MCF 10A (cell line): ENCODE measurements at regions not wholly inside any gene's neighbourhood (a gene's known extent, or its start where the extent isn't known, plus 50 kb on each side); places are given as distances from the start of the nearest gene placed in this dataset.

Source experiments
- BruUV-seq: library from RNA; stranded (reverse); fragments of 400-500 nt; replicated peaks from 2 replicates; lab custom pipeline; 2021; lab: Mats Ljungman, UMichigan
- CTCF ChIA-PET: fragments of 300-600 bp; sonication (Branson Sonifier 250); formaldehyde crosslinking; extraction: SDS; loops from one replicate; lab custom pipeline; 2021; ENCODE audit warnings: antibody characterized with exemption, inconsistent platforms; lab: Yijun Ruan, JAX
- POLR2A ChIA-PET: fragments of 300-600, 350-650 bp; sonication (Branson Sonifier 250); formaldehyde crosslinking; extraction: SDS; loops from one replicate; lab custom pipeline; 2020; ENCODE audit warnings: antibody characterized with exemption, inconsistent platforms; lab: Yijun Ruan, JAX
- DNase-seq: peaks from one replicate; pipeline ENCODE4 v3.0.0-alpha.2; 2018; ENCODE audit not compliant: unreplicated experiment
- H3K27ac Mint-ChIP-seq: one replicate; pipeline ENCODE4 v1.8.0; 2022; ENCODE audit warnings: mild to moderate bottlenecking, low read depth, mixed read lengths; ENCODE audit not compliant: unreplicated experiment
- H3K27me3 Mint-ChIP-seq: one replicate; pipeline ENCODE4 v1.8.0; 2022; ENCODE audit warnings: mixed read lengths; ENCODE audit not compliant: insufficient read depth, unreplicated experiment
- H3K36me3 Mint-ChIP-seq: one replicate; pipeline ENCODE4 v1.8.0; 2022; ENCODE audit warnings: mild to moderate bottlenecking, moderate library complexity, mixed read lengths; ENCODE audit not compliant: insufficient read depth, unreplicated experiment
- H3K4me1 Mint-ChIP-seq: one replicate; pipeline ENCODE4 v1.8.0; 2022; ENCODE audit warnings: mixed read lengths; ENCODE audit not compliant: insufficient read depth, unreplicated experiment
- H3K4me3 Mint-ChIP-seq: one replicate; pipeline ENCODE4 v1.8.0; 2022; ENCODE audit warnings: mild to moderate bottlenecking, moderate library complexity, mixed read lengths; ENCODE audit not compliant: unreplicated experiment
- H3K9me3 Mint-ChIP-seq: one replicate; pipeline ENCODE4 v1.8.0; 2022; ENCODE audit warnings: mixed read lengths; ENCODE audit not compliant: unreplicated experiment
- intact Hi-C: fragments of 100-400 bp; cut with micrococcal nuclease; formaldehyde crosslinking; loops from 2 replicates; pipeline ENCODE4 v1.14.1; 2022
- TF ChIP-seq, protein P1 (sequence below): fragments of 200-600 bp; IDR thresholded peaks from one replicate; pipeline ENCODE4 v1.8.0; 2022; ENCODE audit warnings: antibody characterized with exemption, mild to moderate bottlenecking; ENCODE audit not compliant: unreplicated experiment

DNA sequence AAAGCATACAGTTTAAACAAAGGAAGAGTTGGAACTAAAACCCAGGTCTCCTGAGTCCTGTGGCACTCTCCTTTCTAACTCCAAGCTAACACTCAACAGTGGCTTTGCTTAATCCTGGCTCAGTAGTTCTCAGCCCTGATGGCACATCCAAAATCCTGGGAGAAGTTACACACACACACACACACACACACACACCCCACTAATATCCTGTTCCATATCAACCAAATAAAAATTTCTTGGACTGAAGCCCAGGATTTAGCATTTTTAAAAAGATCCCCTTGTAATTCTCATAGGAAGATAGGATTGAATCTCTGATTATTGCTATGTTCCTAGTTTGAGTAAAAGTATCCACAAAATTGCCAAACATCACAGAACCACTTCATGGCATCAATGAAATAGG lies 136.1 kb upstream of the RIOK3 start:
- DNase-seq, result no peak
- CTCF ChIA-PET, result no interaction called here
- Mint-ChIP-seq H3K27me3 (no peaks in the 10 kb centered on the region), H3K36me3 (no peaks in the 10 kb centered on the region), H3K4me3 (no peak overlapping the region), H3K4me1 (peaks cover 27% of the 10 kb centered on the region), H3K9me3 (no peaks in the 10 kb centered on the region), H3K27ac (no peak overlapping the region)
- POLR2A ChIA-PET, result no interaction called here
- BruUV-seq, result no TSS peak
- TF ChIP-seq, protein P1, sequence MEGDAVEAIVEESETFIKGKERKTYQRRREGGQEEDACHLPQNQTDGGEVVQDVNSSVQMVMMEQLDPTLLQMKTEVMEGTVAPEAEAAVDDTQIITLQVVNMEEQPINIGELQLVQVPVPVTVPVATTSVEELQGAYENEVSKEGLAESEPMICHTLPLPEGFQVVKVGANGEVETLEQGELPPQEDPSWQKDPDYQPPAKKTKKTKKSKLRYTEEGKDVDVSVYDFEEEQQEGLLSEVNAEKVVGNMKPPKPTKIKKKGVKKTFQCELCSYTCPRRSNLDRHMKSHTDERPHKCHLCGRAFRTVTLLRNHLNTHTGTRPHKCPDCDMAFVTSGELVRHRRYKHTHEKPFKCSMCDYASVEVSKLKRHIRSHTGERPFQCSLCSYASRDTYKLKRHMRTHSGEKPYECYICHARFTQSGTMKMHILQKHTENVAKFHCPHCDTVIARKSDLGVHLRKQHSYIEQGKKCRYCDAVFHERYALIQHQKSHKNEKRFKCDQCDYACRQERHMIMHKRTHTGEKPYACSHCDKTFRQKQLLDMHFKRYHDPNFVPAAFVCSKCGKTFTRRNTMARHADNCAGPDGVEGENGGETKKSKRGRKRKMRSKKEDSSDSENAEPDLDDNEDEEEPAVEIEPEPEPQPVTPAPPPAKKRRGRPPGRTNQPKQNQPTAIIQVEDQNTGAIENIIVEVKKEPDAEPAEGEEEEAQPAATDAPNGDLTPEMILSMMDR, result no peak
- intact Hi-C loops, result no loop called here

DNA sequence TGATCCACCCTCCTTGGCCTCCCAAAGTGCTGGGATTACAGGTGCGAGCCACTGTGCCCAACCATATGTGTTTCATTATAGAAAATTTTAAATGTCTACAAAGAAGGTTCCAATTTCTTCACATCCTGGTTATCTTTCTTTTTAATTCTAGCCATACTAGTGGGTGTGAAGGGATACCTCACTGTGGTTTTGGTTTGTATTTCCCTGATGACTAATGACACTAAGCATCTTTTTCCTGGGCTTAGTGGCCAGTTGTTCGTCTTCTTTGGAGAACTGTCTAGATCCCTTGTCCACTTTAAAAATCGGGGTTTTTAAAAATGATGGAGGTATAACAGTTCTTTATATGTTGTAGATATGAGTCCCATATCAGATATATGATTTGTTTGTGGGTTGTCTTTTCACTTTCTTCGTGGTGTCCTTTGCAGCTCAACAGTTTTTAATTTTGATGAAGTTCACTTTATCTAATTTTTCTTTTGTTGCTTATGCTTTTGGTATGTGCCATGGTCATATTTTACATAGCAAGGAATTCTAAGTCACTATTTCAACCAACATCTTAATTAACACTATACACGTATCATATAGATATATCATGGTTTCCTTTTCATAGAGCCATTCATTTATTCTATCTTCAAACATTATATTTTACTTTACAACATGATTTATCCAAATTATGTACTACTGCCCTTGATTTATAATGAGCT lies 135.0 kb upstream of the RIOK3 start:
- intact Hi-C loops, result no loop called here
- POLR2A ChIA-PET, result interaction anchor here (1.6 kb wide), 1 partner anchor 14 kb away, joined by 5 read pairs; no protein-coding TSS in a partner anchor
- Mint-ChIP-seq H3K9me3 (no peaks in the 10 kb centered on the region), H3K27me3 (no peaks in the 10 kb centered on the region), H3K27ac (no peak overlapping the region), H3K4me1 (peaks cover 20% of the 10 kb centered on the region), H3K4me3 (no peak overlapping the region), H3K36me3 (no peaks in the 10 kb centered on the region)
- TF ChIP-seq, protein P1, result no peak
- CTCF ChIA-PET, result interaction anchor here (0.6 to 1.6 kb wide), 3 partner anchors 93 to 683 kb away, joined by 3 to 5 read pairs (median 3); no protein-coding TSS in a partner anchor
- no TSS peak for BruUV-seq
- peak; percentile 44 for DNase-seq

DNA sequence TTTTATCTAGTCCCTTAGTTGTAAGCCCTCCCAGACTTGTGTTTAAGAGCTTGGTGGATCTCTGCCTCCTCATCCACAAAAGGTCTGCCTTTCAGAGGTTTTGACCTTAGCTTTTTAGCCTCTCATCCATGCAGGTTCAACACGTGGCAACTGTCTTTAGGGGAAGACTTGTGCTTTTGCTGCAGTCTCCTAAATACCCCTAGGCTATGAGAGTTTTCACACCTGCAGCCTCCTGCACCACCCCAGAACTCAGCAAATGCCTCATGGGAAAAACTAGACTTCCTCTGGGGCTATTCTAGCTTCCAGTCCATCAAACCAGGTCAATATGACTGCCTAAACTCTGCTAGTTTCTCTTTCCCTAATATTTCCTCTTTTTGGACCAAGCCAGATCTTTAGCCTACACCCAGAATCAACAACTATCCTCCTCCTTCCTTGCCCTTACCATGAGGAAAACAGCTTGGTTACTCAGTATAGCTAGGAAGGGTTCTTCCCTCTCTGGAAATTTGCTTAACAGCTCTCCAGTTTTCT lies 132.3 kb upstream of the RIOK3 start:
- intact Hi-C loops, result no loop called here
- no TSS peak for BruUV-seq
- Mint-ChIP-seq H3K36me3 (peaks cover 6% of the 10 kb centered on the region), H3K9me3 (no peaks in the 10 kb centered on the region), H3K27ac (no peak overlapping the region), H3K27me3 (no peaks in the 10 kb centered on the region), H3K4me3 (no peak overlapping the region), H3K4me1 (peaks cover 13% of the 10 kb centered on the region)
- ChIA-PET CTCF (interaction anchor here (0.6 to 2.0 kb wide), 4 partner anchors 25 to 190 kb away, joined by 3 to 7 read pairs (median 5); no protein-coding TSS in a partner anchor), POLR2A (interaction anchor here (0.9 to 1.3 kb wide), 3 partner anchors 9 to 187 kb away, joined by 3 to 5 read pairs (median 3); no protein-coding TSS in a partner anchor)
- TF ChIP-seq, protein P1, result no peak
- DNase-seq, result no peak

DNA sequence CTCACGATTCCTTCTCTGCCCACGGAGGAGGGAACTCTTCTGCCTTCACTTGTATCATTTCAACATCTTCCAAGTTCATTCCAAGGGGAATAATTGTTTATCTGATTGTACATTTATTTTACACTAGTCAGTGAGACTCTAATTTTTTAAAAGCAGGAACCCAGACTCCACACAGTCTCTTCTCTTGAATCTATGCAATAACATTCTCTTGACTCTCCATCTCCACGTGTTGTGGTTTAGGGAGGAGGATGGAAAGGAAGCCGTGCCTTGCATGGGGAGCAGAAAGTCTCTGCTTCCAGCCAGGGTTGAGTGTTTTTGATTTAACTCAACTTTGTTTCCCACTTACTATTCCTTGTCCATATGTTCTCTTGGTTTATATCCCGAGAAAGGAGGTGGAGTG lies 131.1 kb upstream of the RIOK3 start:
- no peak for DNase-seq
- H3K9me3 Mint-ChIP-seq, result peaks cover 4% of the 10 kb centered on the region
- intact Hi-C loops, result no loop called here
- CTCF ChIA-PET, result interaction anchor here (0.7 kb wide), 1 partner anchor 195 kb away, joined by 3 read pairs; no protein-coding TSS in a partner anchor
- no peaks in the 10 kb centered on the region for H3K27me3 Mint-ChIP-seq
- no peak overlapping the region for H3K27ac Mint-ChIP-seq
- peaks cover 6% of the 10 kb centered on the region for H3K36me3 Mint-ChIP-seq
- peaks cover 11% of the 10 kb centered on the region for H3K4me1 Mint-ChIP-seq
- TF ChIP-seq, protein P1, result no peak
- POLR2A ChIA-PET, result interaction anchor here (0.7 kb wide), 1 partner anchor 100 kb away, joined by 3 read pairs; no protein-coding TSS in a partner anchor
- H3K4me3 Mint-ChIP-seq, result no peak overlapping the region
- no TSS peak for BruUV-seq
